Endothelial cell of umbilical vein (primary cell): ENCODE measurements at regions not wholly inside any gene's neighbourhood (a gene's known extent, or its start where the extent isn't known, plus 50 kb on each side); places are given as distances from the start of the nearest gene placed in this dataset.

Experiments
- BruUV-seq: library from RNA; stranded (reverse); fragments of 400-500 nt; replicated peaks from 2 replicates; lab custom pipeline; 2021; lab: Mats Ljungman, UMichigan
- CTCF ChIA-PET: fragments of 300-600, 350-600 bp; sonication (Branson Sonifier 250); formaldehyde crosslinking; loops from one replicate; lab custom pipeline; 2021; ENCODE audit warnings: antibody characterized with exemption, inconsistent platforms; lab: Charles Lee
- POLR2A ChIA-PET: fragments of 300-600, 350-600 bp; sonication (Branson Sonifier 250); formaldehyde crosslinking; loops from one replicate; lab custom pipeline; 2021; ENCODE audit warnings: antibody characterized with exemption, inconsistent platforms; lab: Charles Lee
- DNase-seq: peaks from one replicate; pipeline ENCODE4 v3.0.0-alpha.2; 2011; ENCODE audit warnings: low read depth, low spot score
- FAIRE-seq: peaks from 2 replicates; lab custom pipeline; 2011; peaks lifted over from hg19 to GRCh38; lab: Jason Lieb, UNC
- H2AFZ ChIP-seq: 2 replicates; pipeline ENCODE4 v1.6.0; 2012; ENCODE audit warnings: low read depth, low read length, control low read depth, inconsistent platforms
- H3K27ac ChIP-seq: 2 replicates; pipeline ENCODE4 v1.5.1; 2011; ENCODE audit warnings: low read depth, mild to moderate bottlenecking, control low read depth, low read length, moderate library complexity; ENCODE audit not compliant: insufficient read depth
- H3K27me3 ChIP-seq, 2 experiments: 2 replicates each; pipeline versions ENCODE4 v1.6.0 to v1.6.1; 2011; ENCODE audit warnings: low read length in 2 of 2, mixed read lengths in 1 of 2; ENCODE audit not compliant: control insufficient read depth in 2 of 2, insufficient read depth in 2 of 2
- H3K36me3 ChIP-seq, 2 experiments: 2 replicates in 1 of 2; 3 replicates in 1 of 2; pipeline ENCODE4 v1.5.1; 2011; ENCODE audit warnings: low read length in 2 of 2, mild to moderate bottlenecking in 1 of 2, moderate library complexity in 1 of 2; ENCODE audit not compliant: control insufficient read depth in 2 of 2, insufficient read depth in 2 of 2; ENCODE audit errors: extremely low read depth in 1 of 2
- H3K4me1 ChIP-seq: 3 replicates; pipeline ENCODE4 v1.5.1; 2011; ENCODE audit warnings: mild to moderate bottlenecking, low read length; ENCODE audit not compliant: control insufficient read depth, insufficient read depth; ENCODE audit errors: extremely low read depth
- H3K4me2 ChIP-seq: 2 replicates; pipeline ENCODE4 v1.6.1; 2011; ENCODE audit warnings: low read length, control low read depth, mixed read lengths; ENCODE audit not compliant: insufficient read depth
- H3K4me3 ChIP-seq, 3 experiments: fragments of 200-600 bp in 1 of 3; sonication (generic), shearing (Covaris generic) in 1 of 3; replicated peaks in 1 of 3; 2 replicates each; pipeline ENCODE4 v1.5.1; 2011 to 2016; ENCODE audit warnings: control low read depth in 3 of 3, low read length in 3 of 3, mild to moderate bottlenecking in 2 of 3, inconsistent platforms in 1 of 3, low read depth in 1 of 3, moderate library complexity in 1 of 3; ENCODE audit not compliant: insufficient read depth in 1 of 3
- H3K79me2 ChIP-seq: 2 replicates; pipeline ENCODE4 v1.6.0; 2012; ENCODE audit warnings: low read length, inconsistent platforms; ENCODE audit not compliant: control insufficient read depth, insufficient read depth
- H3K9ac ChIP-seq: replicated peaks from 2 replicates; pipeline ENCODE3; 2011; ENCODE audit warnings: low read length, control low read depth; ENCODE audit not compliant: insufficient read depth; ENCODE audit errors: extremely low read depth
- H3K9me1 ChIP-seq: replicated peaks from 3 replicates; pipeline ENCODE4 v1.6.0; 2011; ENCODE audit warnings: mild to moderate bottlenecking, low read length; ENCODE audit not compliant: control insufficient read depth, insufficient read depth; ENCODE audit errors: extremely low read depth
- H3K9me3 ChIP-seq: replicated peaks from 2 replicates; pipeline ENCODE4 v1.5.1; 2012; ENCODE audit warnings: low read length, inconsistent platforms; ENCODE audit not compliant: control insufficient read depth, insufficient read depth
- H4K20me1 ChIP-seq: replicated peaks from 2 replicates; pipeline ENCODE3; 2011; ENCODE audit warnings: mild to moderate bottlenecking, low read length; ENCODE audit not compliant: control insufficient read depth, insufficient read depth; ENCODE audit errors: extremely low read depth
- EZH2 ChIP-seq: IDR thresholded peaks from 2 replicates; pipeline ENCODE4 v1.6.1; 2012; ENCODE audit warnings: borderline replicate concordance, low read depth, mild to moderate bottlenecking, moderate library complexity, low read length, inconsistent platforms; ENCODE audit not compliant: severe bottlenecking
- FOS ChIP-seq: IDR thresholded peaks from 2 replicates; pipeline ENCODE4 v1.6.1; 2011; ENCODE audit warnings: mild to moderate bottlenecking, low read length, moderate library complexity, borderline replicate concordance; ENCODE audit not compliant: insufficient read depth
- GATA2 ChIP-seq: IDR thresholded peaks from 2 replicates; pipeline ENCODE4 v1.7.0; 2011; ENCODE audit warnings: low read depth, mild to moderate bottlenecking, moderate library complexity, mixed read lengths, low read length; ENCODE audit not compliant: insufficient read length, insufficient read depth
- JUN ChIP-seq: IDR thresholded peaks from 2 replicates; pipeline ENCODE4 v1.6.1; 2011; ENCODE audit warnings: borderline replicate concordance, low read depth; ENCODE audit not compliant: insufficient read length, insufficient read depth
- MYC ChIP-seq: IDR thresholded peaks from one replicate; pipeline ENCODE4 v1.6.1; 2011; ENCODE audit warnings: mild to moderate bottlenecking, low read depth, low read length
- POLR2A ChIP-seq: IDR thresholded peaks from 2 replicates; pipeline ENCODE4 v1.6.1; 2012; ENCODE audit warnings: low read depth, mild to moderate bottlenecking, control low read depth, low read length
- POLR2AphosphoS5 ChIP-seq: IDR thresholded peaks from 2 replicates; pipeline ENCODE4 v1.6.1; 2012; ENCODE audit warnings: low read depth, mild to moderate bottlenecking, control low read depth, low read length, moderate library complexity; ENCODE audit not compliant: insufficient read depth
- dilution Hi-C: fragments of 300-500 bp; cut with MboI; formaldehyde crosslinking; loops from one replicate; pipeline ENCODE4 v1.15.0; 2019; ENCODE audit warnings: low sequenced_read_pairs; ENCODE audit not compliant: extremely low pct_ligation_motif_present
- intact Hi-C: fragments of 100-400 bp; cut with micrococcal nuclease; formaldehyde crosslinking; loops from one replicate; pipeline ENCODE4 v1.10.0; 2022
- TF ChIP-seq, protein P1 (sequence below), 2 donors: IDR thresholded peaks; 1 replicate in 1 of 2; 2 replicates in 1 of 2; pipeline ENCODE4 v1.5.1; 2011; ENCODE audit warnings: low read length in 2 of 2, mild to moderate bottlenecking in 2 of 2, moderate library complexity in 2 of 2, control low read depth in 1 of 2, inconsistent platforms in 1 of 2, low read depth in 1 of 2; ENCODE audit not compliant: insufficient read depth in 1 of 2; ENCODE audit errors: extremely low read depth in 1 of 2
- TF ChIP-seq, protein P2 (sequence below): IDR thresholded peaks from 2 replicates; pipeline ENCODE4 v1.6.1; 2011; ENCODE audit not compliant: insufficient read depth, insufficient read length

DNA sequence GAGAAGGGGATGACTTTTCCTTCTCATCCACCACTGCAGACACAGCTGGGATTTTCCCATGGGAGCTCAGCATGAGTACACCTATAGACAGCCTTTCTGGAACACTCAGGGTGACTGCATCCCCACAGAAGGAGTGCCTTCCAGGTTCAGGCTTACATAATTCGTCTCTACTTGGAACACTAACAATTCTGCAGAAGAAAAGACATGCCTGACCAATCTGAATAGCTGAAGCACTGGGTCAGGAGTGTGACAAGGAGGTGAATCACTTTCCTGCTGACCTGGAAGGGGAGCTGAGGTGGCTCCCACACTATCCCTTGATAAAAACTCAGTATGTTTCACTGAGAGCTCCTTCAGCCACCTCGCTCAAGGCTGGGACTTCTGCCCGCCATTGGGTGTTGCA, 425.3 kb downstream of the TLR4 start:
- Histone ChIP-seq H3K9ac (no peak overlapping the region), H3K4me1 (no peaks in the 10 kb centered on the region), H3K4me2 (no peak overlapping the region), H3K27me3 (no peaks in the 10 kb centered on the region), H3K27ac (no peak overlapping the region), H4K20me1 (no peaks in the 10 kb centered on the region), H3K36me3 (no peaks in the 10 kb centered on the region), H3K4me3 (no peak overlapping the region), H2AFZ (no peak overlapping the region), H3K79me2 (no peaks in the 10 kb centered on the region), H3K9me1 (no peaks in the 10 kb centered on the region), H3K9me3 (no peaks in the 10 kb centered on the region)
- ChIA-PET CTCF (no interaction called here), POLR2A (no interaction called here)
- TF ChIP-seq, protein P1, sequence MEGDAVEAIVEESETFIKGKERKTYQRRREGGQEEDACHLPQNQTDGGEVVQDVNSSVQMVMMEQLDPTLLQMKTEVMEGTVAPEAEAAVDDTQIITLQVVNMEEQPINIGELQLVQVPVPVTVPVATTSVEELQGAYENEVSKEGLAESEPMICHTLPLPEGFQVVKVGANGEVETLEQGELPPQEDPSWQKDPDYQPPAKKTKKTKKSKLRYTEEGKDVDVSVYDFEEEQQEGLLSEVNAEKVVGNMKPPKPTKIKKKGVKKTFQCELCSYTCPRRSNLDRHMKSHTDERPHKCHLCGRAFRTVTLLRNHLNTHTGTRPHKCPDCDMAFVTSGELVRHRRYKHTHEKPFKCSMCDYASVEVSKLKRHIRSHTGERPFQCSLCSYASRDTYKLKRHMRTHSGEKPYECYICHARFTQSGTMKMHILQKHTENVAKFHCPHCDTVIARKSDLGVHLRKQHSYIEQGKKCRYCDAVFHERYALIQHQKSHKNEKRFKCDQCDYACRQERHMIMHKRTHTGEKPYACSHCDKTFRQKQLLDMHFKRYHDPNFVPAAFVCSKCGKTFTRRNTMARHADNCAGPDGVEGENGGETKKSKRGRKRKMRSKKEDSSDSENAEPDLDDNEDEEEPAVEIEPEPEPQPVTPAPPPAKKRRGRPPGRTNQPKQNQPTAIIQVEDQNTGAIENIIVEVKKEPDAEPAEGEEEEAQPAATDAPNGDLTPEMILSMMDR (IDR thresholded peaks at IDR 0.05; ENCODE audit: extremely low read depth in 1 of 2, insufficient read depth in 1 of 2, low read depth in 1 of 2, low read length in 2 of 2), result no peak
- TF ChIP-seq EZH2 (no peak), JUN (no peak), POLR2AphosphoS5 (no peak), POLR2A (no peak), MYC (no peak), FOS (no peak), GATA2 (no peak)
- TF ChIP-seq, protein P2, sequence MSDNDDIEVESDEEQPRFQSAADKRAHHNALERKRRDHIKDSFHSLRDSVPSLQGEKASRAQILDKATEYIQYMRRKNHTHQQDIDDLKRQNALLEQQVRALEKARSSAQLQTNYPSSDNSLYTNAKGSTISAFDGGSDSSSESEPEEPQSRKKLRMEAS, result no peak
- dilution Hi-C loops, result no loop called here
- intact Hi-C loops, result no loop called here
- FAIRE-seq (no peak), DNase-seq (no peak)
- no TSS peak for BruUV-seq
